Epithelial cell of proximal tubule (primary cell): ENCODE measurements at regions not wholly inside any gene's neighbourhood (a gene's known extent, or its start where the extent isn't known, plus 50 kb on each side); places are given as distances from the start of the nearest gene placed in this dataset.
A peak's percentile ranks its signal among the peaks of the same experiment; 100 is the strongest.

ENCODE experiments used
- DNase-seq: peaks from one replicate; pipeline ENCODE4 v3.0.0-alpha.2; 2011; ENCODE audit warnings: low read depth
- H3K4me3 ChIP-seq: 2 replicates; pipeline ENCODE4 v1.5.1; 2011; ENCODE audit warnings: low read depth, mild to moderate bottlenecking, low read length
- CTCF ChIP-seq: conservative IDR thresholded peaks from 2 replicates; pipeline ENCODE4 v1.5.1; 2012; ENCODE audit warnings: low read depth, mild to moderate bottlenecking, low read length

GRCh38 chr4:120528428-120528827 is 394.1 kb downstream of the PRDM5 start:
- no peak for TF ChIP-seq CTCF
- no peak for DNase-seq
- H3K4me3 ChIP-seq: no peak overlapping the region

- no peak for DNase-seq
- no peak for TF ChIP-seq CTCF
Observed at GRCh38 chr4:120526033-120526432, 396.5 kb downstream of the PRDM5 start.

GRCh38 chr4:120525106-120525505 is 397.4 kb downstream of the PRDM5 start:
- TF ChIP-seq CTCF: no peak
- no peak overlapping the region for H3K4me3 ChIP-seq
- no peak for DNase-seq

More at GRCh38 chr4:120526033-120526432, 396.5 kb downstream of the PRDM5 start:
- no peak overlapping the region for H3K4me3 ChIP-seq

GRCh38 chr4:120524237-120524636 is 398.3 kb downstream of the PRDM5 start:
- H3K4me3 ChIP-seq: no peak overlapping the region
- no peak for DNase-seq
- TF ChIP-seq CTCF: no peak

GRCh38 chr4:120520761-120521160 is 401.8 kb downstream of the PRDM5 start:
- no peak overlapping the region for H3K4me3 ChIP-seq
- no peak for TF ChIP-seq CTCF
- DNase-seq: no peak

- H3K4me3 ChIP-seq: no peak overlapping the region
- TF ChIP-seq CTCF: no peak
- no peak for DNase-seq
Observed at GRCh38 chr4:120517966-120518365, 404.6 kb downstream of the PRDM5 start.

GRCh38 chr4:120509719-120510118 is 412.8 kb downstream of the PRDM5 start:
- no peak for DNase-seq
- peak; percentile 9 for TF ChIP-seq CTCF
- H3K4me3 ChIP-seq: no peak overlapping the region
